Stimulated activated naive CD4-positive, alpha-beta T cell (primary cell): ENCODE measurements at regions not wholly inside any gene's neighbourhood (a gene's known extent, or its start where the extent isn't known, plus 50 kb on each side); places are given as distances from the start of the nearest gene placed in this dataset.

Experiments used
- DNase-seq, 6 experiments: peaks; one replicate each; lab custom pipeline; 2025; lab: John Stamatoyannopoulos, UW

- DNase-seq = no peak
Measured at GRCh38 chr11:115695677-115696364, 191.6 kb upstream of the CADM1 start.

DNA sequence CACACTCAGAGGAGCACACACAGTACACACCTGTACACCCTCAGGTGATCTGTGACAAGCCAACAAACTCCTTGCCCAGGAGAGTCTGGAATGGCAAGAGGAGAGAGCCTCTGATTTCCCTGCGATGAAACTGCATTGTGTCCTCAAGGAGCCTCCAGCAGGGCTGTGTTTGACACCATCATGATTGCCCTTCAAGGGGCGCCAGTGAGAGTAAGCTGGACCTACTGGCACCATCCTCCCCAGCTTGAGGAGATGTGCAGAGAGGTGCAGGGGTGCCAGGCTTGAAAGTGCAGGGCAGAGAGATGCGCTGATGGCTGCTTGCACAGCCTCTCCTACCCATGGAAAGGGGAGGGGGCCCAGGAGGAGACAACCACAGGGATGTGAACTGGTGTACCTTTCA is 188.8 kb upstream of the CADM1 start:
- no peak for DNase-seq

DNA sequence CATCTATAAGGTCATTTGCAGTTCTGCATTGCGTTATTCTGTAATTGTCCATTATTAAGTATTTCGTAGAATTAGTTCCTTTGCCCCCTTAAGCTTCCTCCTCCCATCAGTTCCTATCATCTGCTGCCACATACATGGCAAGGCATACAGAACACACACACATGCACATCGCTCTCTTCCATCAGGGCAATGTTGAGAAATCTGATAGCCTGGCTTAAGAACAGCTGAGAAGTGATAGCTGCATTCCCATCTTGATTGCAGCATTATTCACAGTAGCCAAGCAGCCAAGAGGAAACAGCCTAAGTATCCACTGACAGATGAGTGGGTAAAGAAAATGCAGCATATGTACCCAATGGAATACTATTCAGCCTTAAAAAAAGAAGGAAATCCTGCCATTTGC is 186.8 kb upstream of the CADM1 start:
- DNase-seq = no peak

DNA sequence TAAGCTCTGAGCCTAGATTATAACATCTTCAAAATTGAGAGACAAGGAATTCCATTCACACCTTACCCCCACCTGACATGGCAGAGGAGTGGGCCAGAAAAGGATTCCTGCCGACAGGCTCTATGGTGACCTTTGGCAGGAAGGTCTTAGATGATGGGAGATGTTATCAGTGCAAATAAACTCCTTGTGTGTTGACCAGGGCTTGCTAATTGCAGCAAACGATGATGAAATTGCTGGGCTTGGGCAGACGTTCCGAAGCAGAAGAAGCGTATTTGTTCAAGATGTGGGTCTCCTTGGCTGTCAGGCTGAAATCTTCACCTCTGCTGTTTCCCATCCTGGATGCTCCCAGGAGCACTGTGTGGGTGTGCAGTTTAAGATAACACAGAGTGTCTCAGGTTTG is 183.7 kb upstream of the CADM1 start:
- DNase-seq = no peak

- no peak for DNase-seq
Measured at GRCh38 chr11:115684699-115685098, 180.5 kb upstream of the CADM1 start.

GRCh38 chr11:115684135-115684534 is 179.9 kb upstream of the CADM1 start:
- DNase-seq = no peak

GRCh38 chr11:115682888-115683287 is 178.7 kb upstream of the CADM1 start:
- DNase-seq = no peak

GRCh38 chr11:115682101-115682500 is 177.9 kb upstream of the CADM1 start:
- DNase-seq = no peak

- no peak for DNase-seq
Measured at GRCh38 chr11:115679945-115680344, 175.7 kb upstream of the CADM1 start.

DNA sequence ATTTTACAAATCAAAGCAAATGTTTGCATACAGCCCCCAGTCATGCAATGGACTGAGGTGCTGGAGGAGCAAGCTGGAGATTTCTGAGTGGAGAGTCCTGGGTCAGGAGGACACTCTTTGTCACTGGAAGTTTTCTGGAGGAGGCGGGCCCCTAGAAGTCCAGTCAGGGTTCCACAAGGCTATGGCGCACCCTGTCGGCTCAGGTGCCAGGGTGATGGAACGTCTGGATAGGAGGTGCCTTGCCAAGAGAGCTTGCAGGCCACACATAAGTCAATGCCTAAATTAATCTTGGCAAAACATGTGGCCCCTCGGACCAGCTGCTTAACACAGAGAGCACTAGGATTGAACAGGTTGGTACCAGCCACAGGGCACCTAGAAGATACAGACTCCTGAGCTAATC is 174.7 kb upstream of the CADM1 start:
- DNase-seq = no peak

GRCh38 chr11:115677190-115677589 is 173.0 kb upstream of the CADM1 start:
- DNase-seq = no peak

DNA sequence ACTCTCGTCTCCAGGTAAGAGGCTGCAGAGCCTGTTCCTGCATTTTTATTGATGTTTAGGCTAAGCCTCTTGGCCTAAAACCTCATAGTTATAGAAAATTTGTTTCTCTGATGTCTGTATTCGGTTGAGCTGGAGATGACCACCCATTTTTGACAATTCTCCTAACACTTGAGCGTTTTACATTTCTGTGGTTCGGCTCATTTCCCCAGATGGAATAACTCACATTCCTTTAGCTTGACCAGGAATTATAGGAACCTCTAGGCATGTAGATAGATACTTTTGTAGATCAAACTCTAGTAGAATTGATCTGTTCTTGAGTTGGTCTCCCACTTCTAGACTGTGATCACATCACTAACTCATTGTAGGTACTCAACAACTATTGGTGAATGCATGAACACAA is 172.6 kb upstream of the CADM1 start:
- no peak for DNase-seq

- no peak for DNase-seq
Measured at GRCh38 chr11:115676206-115676605, 172.0 kb upstream of the CADM1 start.

- no peak for DNase-seq
Measured at GRCh38 chr11:115674937-115675544, 170.8 kb upstream of the CADM1 start.

DNA sequence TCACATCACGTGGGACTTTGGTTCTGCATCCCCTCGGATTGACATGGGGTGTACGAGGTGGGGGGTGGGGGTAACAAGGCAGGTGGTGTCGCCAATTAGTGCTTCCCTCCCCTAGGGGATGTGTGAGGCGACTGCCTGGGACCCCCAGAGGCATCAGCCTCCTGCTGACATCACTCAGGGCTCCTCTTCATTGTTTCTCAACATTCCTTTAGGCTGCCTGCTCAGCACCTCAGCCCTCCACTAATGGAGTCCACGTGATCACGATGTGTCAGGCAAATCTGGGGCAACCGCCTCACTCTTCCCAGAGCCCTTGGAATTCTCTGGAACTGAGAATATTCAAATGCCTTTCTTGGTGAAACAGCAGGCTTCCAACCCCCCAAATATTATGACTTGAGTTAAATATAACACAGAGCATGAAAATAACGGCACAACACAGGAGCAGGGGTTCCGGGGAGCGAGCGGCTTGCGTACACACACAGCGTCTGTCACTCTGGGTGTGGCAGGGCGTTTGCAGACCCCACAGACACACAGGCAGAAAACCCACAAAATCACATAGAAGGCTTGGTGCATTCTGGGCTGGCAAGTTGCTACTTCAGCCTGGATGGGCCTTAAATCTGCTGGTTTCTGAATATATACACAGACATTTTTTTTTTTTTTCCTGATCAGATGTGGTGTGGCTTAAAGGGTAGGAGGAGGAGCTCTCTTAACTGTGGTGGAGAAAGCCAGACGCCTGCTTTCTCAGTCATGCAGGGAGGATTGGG is 170.1 kb upstream of the CADM1 start:
- DNase-seq = no peak

DNA sequence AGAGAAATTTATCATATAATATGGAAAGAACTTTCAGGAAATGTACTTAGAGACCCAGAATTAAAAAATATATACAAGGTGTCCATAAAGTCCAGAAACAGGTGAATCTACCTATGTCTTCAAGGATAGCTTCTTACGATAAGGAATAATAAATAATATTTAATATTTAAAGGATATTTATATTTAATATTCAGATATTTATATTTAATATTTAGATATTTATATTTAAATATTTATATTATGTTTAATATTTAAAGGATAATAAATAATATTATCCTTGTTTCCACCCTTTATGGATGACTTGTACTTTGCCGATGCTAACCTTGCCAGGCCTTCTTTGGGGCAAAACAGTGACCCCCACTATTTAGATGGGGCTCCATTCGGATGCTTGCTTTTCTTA is 169.5 kb upstream of the CADM1 start:
- no peak for DNase-seq

DNA sequence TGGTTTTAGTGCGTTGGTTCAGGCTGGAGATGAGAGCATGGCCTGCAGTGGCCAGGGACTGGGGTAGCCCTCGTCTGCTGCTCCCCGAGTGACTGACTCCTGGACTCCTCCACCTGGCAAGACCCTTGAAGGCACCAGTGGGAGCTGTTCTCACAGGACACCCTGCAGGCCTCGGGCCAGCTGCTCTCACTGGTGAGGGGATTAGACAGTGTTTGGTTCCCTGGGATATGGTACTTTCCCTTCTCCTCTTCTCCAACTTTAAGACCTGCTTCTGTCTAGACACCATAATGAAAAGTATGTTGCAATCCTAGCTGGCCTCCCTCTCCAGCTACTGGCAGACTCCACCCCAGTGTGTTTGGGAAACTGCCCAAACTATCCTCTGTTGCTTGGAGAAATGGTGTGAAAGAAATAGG is 168.8 kb upstream of the CADM1 start:
- no peak for DNase-seq

- no peak for DNase-seq
Measured at GRCh38 chr11:115672412-115672811, 168.2 kb upstream of the CADM1 start.

GRCh38 chr11:115670538-115671205 is 166.5 kb upstream of the CADM1 start:
- DNase-seq = no peak

DNA sequence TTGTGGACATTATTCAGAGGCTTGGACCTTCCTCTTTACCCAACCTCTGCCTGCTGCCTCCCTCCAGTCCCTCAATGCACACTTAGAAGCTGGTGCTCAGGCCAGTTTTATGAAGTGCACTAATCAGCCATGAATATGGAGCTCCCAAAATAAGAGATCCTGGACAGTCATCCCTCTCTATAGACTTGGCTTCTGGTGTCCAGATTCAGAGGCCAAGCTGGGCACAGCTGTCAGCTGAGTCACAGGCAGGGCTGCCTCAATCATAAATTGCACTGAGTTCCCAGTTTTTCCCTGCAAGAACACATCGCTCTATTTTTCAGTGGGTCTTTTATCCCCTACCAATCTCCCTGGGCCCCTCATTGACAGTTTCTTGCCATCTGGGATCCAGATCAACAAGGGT is 161.7 kb upstream of the CADM1 start:
- DNase-seq = no peak

DNA sequence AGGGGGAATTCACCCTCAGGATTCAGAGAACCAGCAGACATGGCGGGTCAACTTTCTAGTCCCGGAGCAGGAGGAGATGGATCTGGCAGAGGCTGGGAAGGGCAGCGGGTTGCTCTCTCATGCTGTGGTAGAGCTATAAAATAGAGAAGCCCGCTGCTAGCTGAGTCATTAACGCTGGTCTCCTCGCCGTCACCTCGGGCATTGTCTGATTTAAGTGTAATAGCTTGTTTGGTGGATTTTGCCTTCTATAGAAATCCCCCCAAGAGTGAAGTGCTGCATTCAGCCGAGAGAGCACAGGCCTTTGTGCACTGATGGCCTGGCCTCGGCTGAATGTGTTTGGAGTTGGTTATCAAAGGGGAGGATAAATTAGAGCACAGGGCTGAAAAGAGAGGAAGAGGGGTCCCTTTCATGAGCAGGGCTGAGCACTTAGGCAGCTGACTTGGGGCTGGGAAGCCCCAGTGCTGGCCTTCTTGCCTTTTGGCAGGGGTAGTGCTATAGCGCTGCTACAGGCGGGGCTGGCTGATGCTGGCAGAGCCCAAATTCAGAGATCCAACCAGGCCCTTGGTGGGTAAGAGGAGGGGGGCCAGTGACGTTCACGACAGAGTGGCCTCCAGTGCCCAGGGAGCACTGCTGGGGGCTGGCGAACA is 161.1 kb upstream of the CADM1 start:
- no peak for DNase-seq

GRCh38 chr11:115664313-115664712 is 160.1 kb upstream of the CADM1 start:
- no peak for DNase-seq
